IMR-90 (cell line): ENCODE measurements at regions not wholly inside any gene's neighbourhood (a gene's known extent, or its start where the extent isn't known, plus 50 kb on each side); places are given as distances from the start of the nearest gene placed in this dataset.

Source experiments
- ATAC-seq: fragments of 200-7000 bp; cut with Tn5 transposase; 2 replicates; pipeline ENCODE4 v1.9.1; 2020; ENCODE audit warnings: low read depth, mild to moderate bottlenecking, moderate library complexity
- BruUV-seq: library from RNA; stranded (reverse); fragments of 400-500 nt; replicated peaks from 2 replicates; lab custom pipeline; 2021; lab: Mats Ljungman, UMichigan
- CTCF ChIA-PET: fragments of 300-600 bp; formaldehyde crosslinking; extraction: SDS; loops from one replicate; lab custom pipeline; 2021; ENCODE audit warnings: antibody characterized with exemption; lab: Yijun Ruan, JAX
- POLR2A ChIA-PET: fragments of 300-600 bp; sonication (Branson Sonifier 250); formaldehyde crosslinking; loops from one replicate; lab custom pipeline; 2022; ENCODE audit warnings: antibody characterized with exemption; ENCODE audit not compliant: unreplicated experiment; lab: Charles Lee
- DNase-seq: peaks from one replicate; pipeline ENCODE4 v3.0.0; 2013
- H2AFZ ChIP-seq: replicated peaks from 2 replicates; pipeline ENCODE3; 2013; ENCODE audit warnings: low read length, mild to moderate bottlenecking; ENCODE audit not compliant: poor library complexity
- H2AK5ac ChIP-seq: 2 replicates; pipeline ENCODE4 v1.6.1; 2013; ENCODE audit warnings: low read depth, low read length, inconsistent platforms
- H2AK9ac ChIP-seq: replicated peaks from 2 replicates; pipeline ENCODE3; 2013; ENCODE audit warnings: mild to moderate bottlenecking, low read depth, low read length, moderate library complexity; ENCODE audit not compliant: poor library complexity
- H2BK120ac ChIP-seq: 2 replicates; pipeline ENCODE4 v1.6.1; 2013; ENCODE audit warnings: low read depth, low read length, inconsistent platforms
- H2BK15ac ChIP-seq: 3 replicates; pipeline ENCODE4 v1.6.1; 2013; ENCODE audit warnings: low read depth, low read length, inconsistent platforms
- H2BK20ac ChIP-seq: 2 replicates; pipeline ENCODE4 v1.6.1; 2013; ENCODE audit warnings: low read depth, mild to moderate bottlenecking, inconsistent platforms, low read length, moderate library complexity
- H2BK5ac ChIP-seq: 2 replicates; pipeline ENCODE4 v1.6.1; 2013; ENCODE audit warnings: mild to moderate bottlenecking, low read depth, low read length, inconsistent platforms; ENCODE audit not compliant: poor library complexity, severe bottlenecking
- H3K14ac ChIP-seq: replicated peaks from 2 replicates; pipeline ENCODE4 v1.6.1; 2013; ENCODE audit warnings: low read depth, low read length, inconsistent platforms
- H3K18ac ChIP-seq: 2 replicates; pipeline ENCODE4 v1.6.1; 2013; ENCODE audit warnings: low read depth, low read length, control low read depth
- H3K23ac ChIP-seq: 2 replicates; pipeline ENCODE4 v1.6.1; 2013; ENCODE audit warnings: low read depth, low read length, inconsistent platforms
- H3K27ac ChIP-seq: 2 replicates; pipeline ENCODE4 v1.5.1; 2013; ENCODE audit warnings: mild to moderate bottlenecking, control low read depth, low read length; ENCODE audit not compliant: insufficient read depth
- H3K27me3 ChIP-seq: 2 replicates; pipeline ENCODE4 v1.6.1; 2013; ENCODE audit warnings: low read length; ENCODE audit not compliant: control insufficient read depth, insufficient read depth
- H3K36me3 ChIP-seq: 2 replicates; pipeline ENCODE4 v1.6.1; 2013; ENCODE audit warnings: low read length, mixed read lengths; ENCODE audit not compliant: control insufficient read depth, insufficient read depth
- H3K4ac ChIP-seq: 2 replicates; pipeline ENCODE4 v1.6.1; 2013; ENCODE audit warnings: low read depth, low read length, inconsistent platforms
- H3K4me1 ChIP-seq: 2 replicates; pipeline ENCODE4 v1.6.1; 2013; ENCODE audit warnings: low read length, mixed read lengths; ENCODE audit not compliant: control insufficient read depth, insufficient read depth
- H3K4me2 ChIP-seq: 2 replicates; pipeline ENCODE4 v1.6.1; 2013; ENCODE audit warnings: low read depth, mild to moderate bottlenecking, control low read depth, low read length, moderate library complexity
- H3K4me3 ChIP-seq: 2 replicates; pipeline ENCODE4 v1.5.1; 2013; ENCODE audit warnings: low read depth, mild to moderate bottlenecking, control low read depth, low read length, moderate library complexity; ENCODE audit not compliant: insufficient read depth
- H3K56ac ChIP-seq: 2 replicates; pipeline ENCODE4 v1.6.1; 2013; ENCODE audit warnings: low read length, inconsistent platforms; ENCODE audit not compliant: insufficient read depth; ENCODE audit errors: extremely low read depth
- H3K79me1 ChIP-seq, 2 experiments: 2 replicates each; pipeline ENCODE4 v1.6.1; 2013; ENCODE audit warnings: low read length in 2 of 2, inconsistent platforms in 1 of 2, low read depth in 1 of 2
- H3K9ac ChIP-seq: 2 replicates; pipeline ENCODE4 v1.6.1; 2013; ENCODE audit warnings: low read depth, low read length, control low read depth
- H3K9me1 ChIP-seq: 2 replicates; pipeline ENCODE4 v1.6.1; 2013; ENCODE audit warnings: low read length, inconsistent platforms; ENCODE audit not compliant: insufficient read depth
- H3K9me3 ChIP-seq: 2 replicates; pipeline ENCODE4 v1.6.1; 2013; ENCODE audit warnings: low read length; ENCODE audit not compliant: control insufficient read depth, insufficient read depth
- H4K20me1 ChIP-seq: 2 replicates; pipeline ENCODE4 v1.6.1; 2013; ENCODE audit warnings: low read length, inconsistent platforms; ENCODE audit not compliant: insufficient read depth
- H4K5ac ChIP-seq: 2 replicates; pipeline ENCODE4 v1.6.1; 2013; ENCODE audit warnings: mild to moderate bottlenecking, low read depth, low read length, control low read depth
- H4K8ac ChIP-seq, 2 experiments: 2 replicates each; pipeline ENCODE4 v1.6.1; 2013; ENCODE audit warnings: low read depth in 2 of 2, low read length in 2 of 2, control low read depth in 1 of 2, inconsistent platforms in 1 of 2
- H4K91ac ChIP-seq: 2 replicates; pipeline ENCODE4 v1.6.1; 2013; ENCODE audit warnings: low read depth, low read length, inconsistent platforms; ENCODE audit not compliant: insufficient read depth
- BHLHE40 ChIP-seq: fragments of 150-350 bp; IDR thresholded peaks from 2 replicates; pipeline ENCODE4 v1.6.1; 2016; ENCODE audit warnings: mild to moderate bottlenecking, low read depth, low read length
- CHD1 ChIP-seq: IDR thresholded peaks from 2 replicates; pipeline ENCODE4 v1.6.1; 2012; ENCODE audit warnings: low read depth, low read length, improper control_type of control experiment
- CTCF ChIP-seq: conservative IDR thresholded peaks from 2 replicates; pipeline ENCODE4 v1.5.1; 2012; ENCODE audit warnings: mild to moderate bottlenecking, low read depth, low read length, improper control_type of control experiment
- FOS ChIP-seq: fragments of 150-350 bp; IDR thresholded peaks from 2 replicates; pipeline ENCODE4 v1.6.1; 2016; ENCODE audit warnings: low read depth, low read length
- MAZ ChIP-seq: IDR thresholded peaks from 2 replicates; pipeline ENCODE4 v1.6.1; 2012; ENCODE audit warnings: low read depth, mild to moderate bottlenecking, low read length, improper control_type of control experiment, moderate library complexity, borderline replicate concordance
- MXI1 ChIP-seq: IDR thresholded peaks from 2 replicates; pipeline ENCODE4 v1.6.1; 2012; ENCODE audit warnings: low read depth, mild to moderate bottlenecking, low read length, moderate library complexity, borderline replicate concordance
- NFE2L2 ChIP-seq: fragments of 150-350 bp; IDR thresholded peaks from 2 replicates; pipeline ENCODE4 v1.6.1; 2016; ENCODE audit warnings: low read depth, mild to moderate bottlenecking, low read length
- RFX5 ChIP-seq: IDR thresholded peaks from 2 replicates; pipeline ENCODE4 v1.8.0; 2012; ENCODE audit warnings: low read depth, mild to moderate bottlenecking, low read length, moderate library complexity
- SMC3 ChIP-seq: fragments of 150-350 bp; IDR thresholded peaks from 2 replicates; pipeline ENCODE4 v1.6.1; 2016; ENCODE audit warnings: low read depth, mild to moderate bottlenecking, antibody characterized with exemption, low read length, moderate library complexity
- USF2 ChIP-seq: fragments of 150-350 bp; IDR thresholded peaks from 2 replicates; pipeline ENCODE4 v1.6.1; 2017; ENCODE audit warnings: mild to moderate bottlenecking, antibody characterized with exemption, low read length, low read depth
- WGBS, 2 experiments: methylation state at CpG; one replicate each; pipeline versions ENCODE4 v1.1.5 to v1.1.7; 2013; ENCODE audit warnings: missing lambda C conversion rate in 2 of 2; ENCODE audit not compliant: insufficient read length in 1 of 2; ENCODE audit errors: extremely low coverage in 2 of 2; 5-methylcytosine and 5-hydroxymethylcytosine counted together
- dilution Hi-C: fragments of 300-500 bp; cut with HindIII; formaldehyde crosslinking; loops from one replicate; pipeline ENCODE4 v1.14.3; 2018; ENCODE audit warnings: low sequenced_read_pairs; ENCODE audit not compliant: unreplicated experiment
- in situ Hi-C: fragments of 300-500 bp; cut with MboI; formaldehyde crosslinking; loops from 3 replicates; pipeline ENCODE4 v1.14.3; 2019; ENCODE audit warnings: low sequenced_read_pairs, inconsistent platforms, mixed read lengths
- intact Hi-C: fragments of 100-400 bp; cut with micrococcal nuclease; formaldehyde crosslinking; loops from 2 replicates; pipeline ENCODE4 v1.10.0; 2022

- Histone ChIP-seq H3K79me1 (no peaks in the 10 kb centered on the region), H3K9me3 (peaks cover 2% of the 10 kb centered on the region; the same call in 1 of the 2 replicates), H3K14ac (no peak overlapping the region), H4K8ac (no peak overlapping the region), H3K27ac (no peak overlapping the region), H3K4me3 (no peak overlapping the region), H2BK120ac (no peak overlapping the region), H3K56ac (no peak overlapping the region), H2AK5ac (no peak overlapping the region), H2AK9ac (no peak overlapping the region), H3K4ac (no peak overlapping the region), H3K9ac (no peak overlapping the region), H2AFZ (peak overlapping the region; percentile 14), H2BK20ac (no peak overlapping the region), H2BK5ac (no peak overlapping the region), H3K27me3 (no peaks in the 10 kb centered on the region), H3K9me1 (no peaks in the 10 kb centered on the region), H3K23ac (no peak overlapping the region), H3K18ac (no peak overlapping the region), H3K4me1 (no peaks in the 10 kb centered on the region), H4K5ac (no peak overlapping the region), H2BK15ac (no peak overlapping the region), H4K91ac (no peak overlapping the region), H4K20me1 (no peaks in the 10 kb centered on the region), H3K36me3 (no peaks in the 10 kb centered on the region), H3K4me2 (no peak overlapping the region)
- TF ChIP-seq MXI1 (no peak), NFE2L2 (no peak), USF2 (no peak), MAZ (no peak), CTCF (no peak), CHD1 (no peak), FOS (no peak), SMC3 (no peak), RFX5 (no peak), BHLHE40 (no peak)
- intact Hi-C loops: no loop called here
- no TSS peak for BruUV-seq
- dilution Hi-C loops: no loop called here
- POLR2A ChIA-PET: interaction anchor here (0.6 kb wide), 1 partner anchor 1369 kb away, joined by 3 read pairs; no protein-coding TSS in a partner anchor
- WGBS, 2 experiments: no CpG with 5 or more reads among the region's 5 CpGs
- in situ Hi-C loops: no loop called here
- CTCF ChIA-PET: no interaction called here
- no peak for DNase-seq
- ATAC-seq: no peak
Measured at GRCh38 chr5:68930139-68930538, 163.7 kb upstream of the SLC30A5 start.
